ENCODE measurements at regions not wholly inside any gene's neighbourhood (a gene's known extent, or its start where the extent isn't known, plus 50 kb on each side); places are given as distances from the start of the nearest gene placed in this dataset.

DNA sequence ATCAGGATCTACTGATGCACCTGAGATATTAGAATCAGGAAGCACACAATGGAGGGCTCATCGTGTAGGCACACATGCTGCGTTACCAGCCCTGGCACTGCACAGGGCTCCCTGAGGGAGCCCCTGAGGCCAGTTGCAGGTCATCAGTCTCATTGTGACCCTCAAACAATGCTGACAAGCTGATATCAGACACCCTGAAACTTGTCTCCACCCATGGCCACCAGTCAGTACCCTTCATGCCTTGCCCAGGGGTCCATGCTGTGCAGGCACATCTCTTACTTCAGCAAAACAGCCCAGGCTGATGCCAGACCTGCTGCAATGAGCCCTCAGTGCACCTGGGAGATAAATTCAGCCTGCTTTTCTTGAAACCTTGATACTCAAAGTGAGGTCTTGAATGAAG, 59.5 kb upstream of the SLC6A11 start:
- DNase-seq (ENCODE audit: low spot score, unreplicated experiment): no peak
- Mint-ChIP-seq H3K27ac (no peak overlapping the region), H3K9me3 (ENCODE audit: low read depth) (no peaks in the 10 kb centered on the region), H3K36me3 (ENCODE audit: insufficient read depth) (no peaks in the 10 kb centered on the region), H3K27me3 (peaks cover 60% of the 10 kb centered on the region), H3K4me1 (ENCODE audit: low read depth) (peaks cover 3% of the 10 kb centered on the region), H3K4me3 (ENCODE audit: low read depth) (no peak overlapping the region)
- TF ChIP-seq, protein P1, sequence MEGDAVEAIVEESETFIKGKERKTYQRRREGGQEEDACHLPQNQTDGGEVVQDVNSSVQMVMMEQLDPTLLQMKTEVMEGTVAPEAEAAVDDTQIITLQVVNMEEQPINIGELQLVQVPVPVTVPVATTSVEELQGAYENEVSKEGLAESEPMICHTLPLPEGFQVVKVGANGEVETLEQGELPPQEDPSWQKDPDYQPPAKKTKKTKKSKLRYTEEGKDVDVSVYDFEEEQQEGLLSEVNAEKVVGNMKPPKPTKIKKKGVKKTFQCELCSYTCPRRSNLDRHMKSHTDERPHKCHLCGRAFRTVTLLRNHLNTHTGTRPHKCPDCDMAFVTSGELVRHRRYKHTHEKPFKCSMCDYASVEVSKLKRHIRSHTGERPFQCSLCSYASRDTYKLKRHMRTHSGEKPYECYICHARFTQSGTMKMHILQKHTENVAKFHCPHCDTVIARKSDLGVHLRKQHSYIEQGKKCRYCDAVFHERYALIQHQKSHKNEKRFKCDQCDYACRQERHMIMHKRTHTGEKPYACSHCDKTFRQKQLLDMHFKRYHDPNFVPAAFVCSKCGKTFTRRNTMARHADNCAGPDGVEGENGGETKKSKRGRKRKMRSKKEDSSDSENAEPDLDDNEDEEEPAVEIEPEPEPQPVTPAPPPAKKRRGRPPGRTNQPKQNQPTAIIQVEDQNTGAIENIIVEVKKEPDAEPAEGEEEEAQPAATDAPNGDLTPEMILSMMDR (IDR thresholded peaks at IDR 0.05; ENCODE audit: unreplicated experiment): no peak

DNA sequence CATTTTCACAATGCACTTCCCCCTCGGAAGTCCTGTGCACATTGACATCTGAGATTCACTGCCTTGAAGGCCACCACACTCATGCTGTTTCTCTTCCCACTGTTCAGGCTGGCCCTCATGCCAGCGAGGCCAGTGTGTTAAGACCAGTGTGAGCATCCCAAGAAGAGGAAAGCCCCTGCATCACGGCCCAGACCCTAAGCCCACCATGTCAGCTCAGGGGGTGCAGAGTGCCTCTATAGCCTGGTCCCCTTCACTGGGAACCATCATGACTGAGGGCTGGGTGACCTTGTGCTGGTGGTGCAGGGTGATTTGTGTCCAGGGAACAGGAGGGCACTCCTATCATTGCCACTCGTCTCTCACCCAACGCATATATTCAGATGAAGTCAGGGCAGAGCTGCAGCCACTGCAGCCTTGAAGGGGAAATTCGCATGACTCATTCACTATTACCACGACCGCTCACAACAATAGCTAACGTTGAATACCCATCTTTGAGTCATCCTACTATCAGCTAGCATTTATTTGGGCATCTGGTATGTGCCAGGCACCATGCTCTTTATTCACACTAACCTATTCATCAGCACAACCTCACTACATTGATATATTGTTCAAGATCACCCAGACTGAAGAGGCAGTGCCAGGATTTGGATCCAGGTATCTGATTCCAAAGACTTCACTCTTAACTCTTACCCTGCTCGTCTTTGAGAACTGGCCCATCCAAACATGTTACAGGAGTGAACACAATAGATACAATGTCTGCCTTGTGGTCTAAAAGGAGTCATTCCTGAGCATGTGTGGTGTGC, 58.8 kb upstream of the SLC6A11 start:
- Mint-ChIP-seq H3K4me1 (ENCODE audit: low read depth) (peaks cover 3% of the 10 kb centered on the region), H3K36me3 (ENCODE audit: insufficient read depth) (no peaks in the 10 kb centered on the region), H3K27ac (no peak overlapping the region), H3K4me3 (ENCODE audit: low read depth) (no peak overlapping the region), H3K27me3 (peaks cover 65% of the 10 kb centered on the region), H3K9me3 (ENCODE audit: low read depth) (no peaks in the 10 kb centered on the region)
- TF ChIP-seq, protein P1 (IDR thresholded peaks at IDR 0.05; ENCODE audit: unreplicated experiment): no peak
- DNase-seq (ENCODE audit: low spot score, unreplicated experiment): no peak

DNA sequence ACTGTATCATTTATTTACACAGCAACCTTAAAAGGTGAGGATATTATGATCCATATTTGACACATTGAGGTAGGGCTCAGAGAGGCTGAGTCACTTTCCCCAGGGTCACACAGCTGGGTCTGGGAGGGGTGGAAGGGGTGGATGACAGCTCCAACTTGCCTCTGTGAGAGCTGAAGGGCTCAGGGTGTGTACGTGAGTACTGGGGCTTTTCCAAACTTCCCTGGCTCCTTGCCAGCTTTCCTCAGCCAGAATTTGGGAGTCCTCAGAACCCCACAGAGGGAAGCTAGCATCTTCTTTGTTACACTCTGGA, 58.3 kb upstream of the SLC6A11 start:
- TF ChIP-seq, protein P1 (IDR thresholded peaks at IDR 0.05; ENCODE audit: unreplicated experiment): no peak
- Mint-ChIP-seq H3K9me3 (ENCODE audit: low read depth) (no peaks in the 10 kb centered on the region), H3K36me3 (ENCODE audit: insufficient read depth) (no peaks in the 10 kb centered on the region), H3K27ac (no peak overlapping the region), H3K27me3 (peaks cover 61% of the 10 kb centered on the region), H3K4me3 (ENCODE audit: low read depth) (no peak overlapping the region), H3K4me1 (ENCODE audit: low read depth) (peaks cover 3% of the 10 kb centered on the region)
- no peak for DNase-seq (ENCODE audit: low spot score, unreplicated experiment)

DNA sequence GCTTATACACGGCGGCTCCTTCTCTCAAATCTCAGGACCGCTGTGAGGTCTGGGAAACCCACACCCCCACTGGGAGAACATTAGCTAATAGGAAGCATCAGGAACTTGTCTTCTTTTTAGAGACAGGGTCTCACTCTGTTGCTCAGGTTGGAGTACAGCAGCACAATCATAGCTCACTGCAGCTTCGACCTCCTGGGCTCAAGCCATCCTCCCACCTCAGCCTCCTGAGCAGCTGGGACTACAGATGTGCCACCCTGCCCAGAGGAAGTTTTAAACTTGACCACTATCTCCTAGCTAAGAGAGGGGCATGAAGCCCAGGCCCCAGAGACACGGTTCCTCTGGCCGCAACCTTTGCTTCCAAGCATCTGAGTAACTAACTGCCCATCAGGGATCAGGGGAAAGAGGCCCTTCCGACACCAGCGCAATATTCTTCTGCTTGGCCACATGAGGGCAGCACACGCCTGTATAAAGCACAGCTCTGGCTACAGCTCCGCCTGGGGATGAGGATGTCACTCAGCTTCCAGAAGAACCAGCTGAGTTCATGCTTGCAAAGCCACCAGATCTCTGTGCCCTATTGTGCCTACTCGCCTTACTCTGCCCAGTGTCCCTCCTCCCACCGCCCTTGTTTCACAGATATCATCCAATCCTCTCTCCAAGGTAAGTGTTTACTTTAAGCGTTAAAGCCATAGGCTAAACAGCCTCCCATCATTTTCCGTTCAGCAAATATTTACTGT, 57.6 kb upstream of the SLC6A11 start:
- Mint-ChIP-seq H3K36me3 (ENCODE audit: insufficient read depth) (no peaks in the 10 kb centered on the region), H3K27me3 (peaks cover 54% of the 10 kb centered on the region), H3K27ac (peak overlapping the region; percentile 67), H3K9me3 (ENCODE audit: low read depth) (no peaks in the 10 kb centered on the region), H3K4me3 (ENCODE audit: low read depth) (no peak overlapping the region), H3K4me1 (ENCODE audit: low read depth) (peaks cover 3% of the 10 kb centered on the region)
- DNase-seq (ENCODE audit: low spot score, unreplicated experiment): peak; percentile 43
- TF ChIP-seq, protein P1 (IDR thresholded peaks at IDR 0.05; ENCODE audit: unreplicated experiment): peak; percentile 83

DNA sequence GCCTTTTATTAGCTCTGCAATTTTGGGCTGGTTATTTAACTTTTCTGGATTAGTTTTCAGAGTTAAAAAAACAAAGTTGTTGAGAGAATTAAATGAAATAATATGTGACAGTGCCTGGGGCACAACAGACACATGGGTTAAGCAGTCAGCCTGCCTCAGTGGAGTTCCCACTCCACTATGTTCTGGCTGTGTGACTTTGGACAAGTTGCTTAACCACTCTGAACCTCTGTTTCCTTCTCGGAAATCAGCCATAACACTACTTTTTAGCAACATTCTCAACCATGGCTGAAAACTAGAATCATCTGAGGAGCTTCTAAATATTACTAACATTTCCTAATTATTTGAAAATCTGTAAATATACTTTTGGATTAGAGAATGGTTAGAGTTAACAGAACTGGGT, 56.5 kb upstream of the SLC6A11 start:
- TF ChIP-seq, protein P1 (IDR thresholded peaks at IDR 0.05; ENCODE audit: unreplicated experiment): no peak
- H3K27ac Mint-ChIP-seq: no peak overlapping the region
- no peak for DNase-seq (ENCODE audit: low spot score, unreplicated experiment)
- no peaks in the 10 kb centered on the region for H3K9me3 Mint-ChIP-seq (ENCODE audit: low read depth)
- H3K27me3 Mint-ChIP-seq: peaks cover 44% of the 10 kb centered on the region
- peaks cover 3% of the 10 kb centered on the region for H3K4me1 Mint-ChIP-seq (ENCODE audit: low read depth)
- H3K4me3 Mint-ChIP-seq (ENCODE audit: low read depth): no peak overlapping the region
- H3K36me3 Mint-ChIP-seq (ENCODE audit: insufficient read depth): no peaks in the 10 kb centered on the region
